RWPE2 (cell line): ENCODE measurements at regions not wholly inside any gene's neighbourhood (a gene's known extent, or its start where the extent isn't known, plus 50 kb on each side); places are given as distances from the start of the nearest gene placed in this dataset.
"Not testable (repeated sequence)": the region's sequence is repeated elsewhere in the genome, so short reads cannot be mapped to it uniquely, and the experiment has no call there.

Experiments
- ATAC-seq: fragments of 200-7000 bp; cut with Tn5 transposase; 3 replicates; pipeline ENCODE4 v1.9.1; 2021; ENCODE audit warnings: low read depth
- DNase-seq: peaks from one replicate; pipeline ENCODE4 v3.0.0-alpha.2; 2020; ENCODE audit warnings: low spot score
- H3K27ac ChIP-seq: fragments of 450-650 bp; 2 replicates; pipeline ENCODE4 v1.5.1; 2017; ENCODE audit warnings: mild to moderate bottlenecking; ENCODE audit not compliant: poor library complexity, severe bottlenecking
- H3K27me3 ChIP-seq: fragments of 250-450 bp; sonication (Bioruptor Pico); 2 replicates; pipeline ENCODE4 v1.5.1; 2021; ENCODE audit warnings: mild to moderate bottlenecking, moderate library complexity; ENCODE audit not compliant: insufficient read depth, poor library complexity, severe bottlenecking
- H3K36me3 ChIP-seq: fragments of 250-450 bp; sonication (Bioruptor Pico); 2 replicates; pipeline ENCODE4 v1.5.1; 2020; ENCODE audit warnings: low read depth, mild to moderate bottlenecking, moderate library complexity
- H3K4me1 ChIP-seq: fragments of 250-450 bp; sonication (Bioruptor Pico); 2 replicates; pipeline ENCODE4 v1.5.1; 2021; ENCODE audit warnings: mild to moderate bottlenecking, moderate library complexity; ENCODE audit not compliant: insufficient read depth, poor library complexity, severe bottlenecking
- H3K4me3 ChIP-seq: fragments of 250-450 bp; sonication (Bioruptor Pico); 2 replicates; pipeline ENCODE4 v1.5.1; 2021; ENCODE audit warnings: mild to moderate bottlenecking, moderate library complexity; ENCODE audit not compliant: severe bottlenecking
- H3K9me3 ChIP-seq: fragments of 250-450 bp; sonication (Bioruptor Pico); 2 replicates; pipeline ENCODE4 v1.5.1; 2021; ENCODE audit warnings: mild to moderate bottlenecking, moderate library complexity; ENCODE audit not compliant: severe bottlenecking
- TF ChIP-seq, protein P1 (sequence below): fragments of 450-650 bp; IDR thresholded peaks from one replicate; pipeline ENCODE4 v1.5.1; 2017; ENCODE audit warnings: mild to moderate bottlenecking, moderate library complexity; ENCODE audit not compliant: poor library complexity, severe bottlenecking

DNA sequence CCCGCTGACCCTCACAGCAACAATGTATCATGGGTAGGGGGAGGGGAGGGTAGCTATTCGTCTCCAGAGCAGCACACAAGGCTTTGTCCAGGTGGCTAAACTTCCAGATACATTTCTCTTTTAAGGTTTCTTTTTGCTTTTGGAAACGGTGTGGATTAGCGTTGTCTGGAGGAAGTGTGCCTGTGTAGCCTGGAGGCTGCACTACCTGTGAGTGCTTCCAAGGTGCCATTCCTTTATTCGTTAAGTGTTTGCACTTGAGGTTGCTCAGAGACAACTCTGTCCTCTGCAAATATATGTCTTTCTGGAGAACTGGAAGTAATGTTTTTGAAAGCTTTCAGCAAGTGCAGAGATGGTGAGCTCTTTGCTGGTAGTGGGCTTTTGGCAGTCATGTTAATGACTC lies 53.1 kb downstream of the HSFY1 start:
- H3K27ac ChIP-seq, H3K36me3 ChIP-seq, H3K27me3 ChIP-seq, H3K4me3 ChIP-seq, H3K9me3 ChIP-seq, H3K4me1 ChIP-seq, ATAC-seq, DNase-seq: not testable (repeated sequence)

DNA sequence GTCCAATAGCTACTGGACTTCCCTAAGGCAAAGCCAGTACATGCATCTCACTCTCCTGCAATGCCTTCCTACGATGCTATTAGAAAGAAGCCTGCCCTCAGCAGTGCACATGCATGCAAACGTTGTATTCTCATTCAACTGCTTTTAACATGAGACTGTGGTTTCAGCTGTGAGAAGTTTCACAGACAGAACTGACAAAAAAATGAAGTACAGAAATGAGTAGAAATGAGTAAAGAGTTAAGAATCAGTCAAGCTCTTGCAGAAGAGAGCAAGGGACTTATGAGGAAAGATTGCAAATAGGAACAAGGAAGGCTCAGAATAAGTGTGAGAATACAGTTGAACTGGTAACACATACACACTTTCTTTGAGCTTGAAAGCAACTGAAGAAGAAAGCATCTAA lies 54.8 kb downstream of the HSFY1 start:
- H3K27me3 ChIP-seq, ATAC-seq, H3K27ac ChIP-seq, H3K4me1 ChIP-seq, H3K36me3 ChIP-seq, H3K9me3 ChIP-seq, DNase-seq, H3K4me3 ChIP-seq: not testable (repeated sequence)

DNA sequence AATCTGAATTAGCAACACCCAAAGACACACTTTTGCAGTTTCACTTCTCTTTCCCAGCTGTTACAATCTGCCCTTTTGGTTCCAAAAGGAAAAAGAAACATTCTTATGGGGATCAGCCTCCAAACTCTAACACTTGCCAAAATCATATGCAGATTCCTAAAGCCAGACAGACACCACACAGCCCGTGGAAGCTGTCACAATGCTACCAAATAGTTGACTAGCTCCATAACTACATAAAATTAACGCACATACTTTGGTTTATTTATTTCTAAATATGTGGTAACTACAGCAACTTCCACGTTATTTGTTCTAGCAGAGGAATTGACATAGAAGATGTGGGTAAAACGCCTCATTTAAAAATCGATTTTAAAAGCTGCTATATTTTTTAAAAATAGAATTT lies 59.7 kb downstream of the HSFY1 start:
- ATAC-seq, H3K27ac ChIP-seq, H3K27me3 ChIP-seq, H3K4me1 ChIP-seq, H3K9me3 ChIP-seq, H3K36me3 ChIP-seq, DNase-seq, H3K4me3 ChIP-seq: not testable (repeated sequence)

DNA sequence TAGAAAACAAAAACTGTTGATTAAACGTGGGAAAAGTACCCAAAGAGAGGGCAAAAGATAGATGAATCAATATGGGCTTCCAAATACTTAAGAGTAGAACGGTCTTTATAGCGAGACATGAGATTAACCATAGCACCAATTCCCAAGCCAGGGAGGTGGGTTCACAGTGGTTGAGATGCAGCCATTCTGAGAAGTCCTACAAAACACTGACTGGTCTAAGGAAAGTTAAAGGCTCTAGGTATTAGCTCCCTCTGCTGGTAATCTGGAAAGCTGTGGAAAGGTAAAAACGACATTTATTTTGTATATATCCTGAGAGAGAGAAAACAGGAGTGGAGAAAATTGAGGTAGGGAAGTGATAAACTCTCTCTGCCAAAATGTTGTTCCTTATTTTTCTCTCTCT lies 61.7 kb downstream of the HSFY1 start:
- H3K9me3 ChIP-seq, H3K27ac ChIP-seq, H3K4me3 ChIP-seq, DNase-seq, H3K4me1 ChIP-seq, H3K27me3 ChIP-seq, H3K36me3 ChIP-seq: not testable (repeated sequence)
- ATAC-seq, result peak; percentile 73; the same call in 2 of the 3 replicates

DNA sequence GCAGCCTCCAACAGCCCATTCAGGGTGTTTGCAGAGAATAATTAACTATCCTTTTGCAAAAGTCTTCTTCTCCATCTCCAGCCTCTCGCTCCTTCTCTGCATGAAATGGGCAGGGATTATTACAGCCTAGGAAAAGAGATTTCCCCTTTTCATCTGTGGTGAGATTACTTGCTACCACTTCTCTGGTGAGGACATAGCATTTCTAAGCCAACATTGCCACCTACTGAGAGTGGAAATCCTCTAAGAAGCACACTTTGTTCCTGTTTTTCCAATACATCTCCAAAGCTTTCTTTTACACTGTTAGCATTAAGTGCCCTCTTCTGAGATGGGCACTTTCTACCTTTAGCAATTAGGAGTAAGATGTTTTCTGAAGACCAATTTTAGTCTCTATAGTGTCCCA lies 69.3 kb downstream of the HSFY1 start:
- ATAC-seq, result peak; percentile 53; the same call in 2 of the 3 replicates
- H3K27ac ChIP-seq, H3K4me1 ChIP-seq, H3K36me3 ChIP-seq, H3K4me3 ChIP-seq, H3K27me3 ChIP-seq, H3K9me3 ChIP-seq, DNase-seq: not testable (repeated sequence)

DNA sequence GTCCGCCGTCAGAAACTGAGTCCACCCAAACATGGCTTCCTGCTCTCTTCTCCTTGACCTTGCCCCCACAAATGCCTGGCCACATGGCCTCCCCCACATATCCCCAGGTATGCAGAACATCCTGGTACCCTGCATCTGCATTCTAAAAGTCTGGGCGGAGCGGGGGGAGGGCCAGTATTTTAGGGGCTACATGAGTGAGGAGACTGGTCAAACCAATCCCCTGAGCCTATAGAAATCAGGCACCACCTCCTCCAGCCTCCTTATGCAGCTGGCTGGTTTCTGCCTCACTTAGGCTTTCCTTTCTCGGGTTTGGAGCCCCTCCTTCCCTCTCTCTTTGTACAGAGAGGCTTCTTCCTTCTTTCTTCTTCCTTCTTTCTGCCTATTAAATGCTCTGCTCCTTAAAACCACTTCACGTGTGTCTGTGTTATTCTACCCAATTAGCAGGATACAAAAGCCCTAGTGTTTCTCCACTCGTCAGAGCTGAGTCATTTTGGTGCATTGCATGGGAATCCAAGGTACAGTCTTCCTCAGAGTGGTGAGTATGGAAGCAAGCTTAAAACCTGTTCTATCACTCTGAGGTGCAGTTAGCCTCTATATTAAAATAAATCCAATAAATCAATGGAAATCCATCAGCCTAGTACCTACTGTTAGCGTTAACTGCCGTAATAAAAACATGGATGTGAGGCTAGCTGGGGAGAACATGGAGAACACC lies 83.4 kb downstream of the HSFY1 start:
- ATAC-seq, result peak; percentile 58; the same call in 1 of the 3 replicates
- not testable (repeated sequence) for H3K4me1 ChIP-seq, H3K9me3 ChIP-seq, H3K36me3 ChIP-seq, H3K27me3 ChIP-seq, DNase-seq, H3K27ac ChIP-seq, H3K4me3 ChIP-seq

DNA sequence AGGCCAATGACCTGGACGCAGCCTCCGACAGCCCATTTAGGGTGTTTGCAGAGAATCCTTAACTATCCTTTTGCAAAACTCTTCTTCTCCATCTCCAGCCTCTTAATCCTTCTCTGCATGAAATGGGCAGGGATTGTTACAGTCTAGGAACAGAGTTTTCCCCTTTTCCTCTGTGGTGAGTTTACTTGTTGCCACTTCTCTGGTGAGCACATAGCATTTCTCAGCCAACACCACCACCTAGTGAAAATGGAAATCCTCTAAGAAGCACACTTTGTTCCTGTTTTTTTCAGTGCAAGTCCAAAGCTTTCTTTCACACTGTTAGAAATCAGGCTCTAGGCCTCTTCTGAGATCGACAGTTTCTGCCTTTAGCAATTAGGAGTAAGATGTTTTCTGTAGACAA lies 84.1 kb downstream of the HSFY1 start:
- not testable (repeated sequence) for H3K36me3 ChIP-seq, H3K27ac ChIP-seq, H3K4me1 ChIP-seq, ATAC-seq, H3K27me3 ChIP-seq, H3K9me3 ChIP-seq, DNase-seq, H3K4me3 ChIP-seq

DNA sequence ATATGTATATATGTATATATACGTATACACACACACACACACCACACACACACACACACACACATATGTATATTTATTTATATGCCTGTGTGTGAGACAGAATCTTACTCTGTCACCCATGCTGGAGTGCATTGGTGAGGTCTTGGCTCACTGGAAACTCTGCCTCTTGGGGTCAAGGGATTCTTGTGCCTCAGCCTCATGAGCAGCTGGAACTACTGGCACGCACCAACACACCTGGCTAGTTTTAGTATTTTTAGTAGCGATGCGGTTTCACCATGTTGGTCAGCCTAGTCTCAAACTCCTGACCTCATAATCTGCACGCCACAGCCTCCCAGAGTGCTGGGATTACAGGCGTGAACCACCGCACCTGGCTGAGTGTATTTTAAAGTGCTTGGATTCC lies 85.1 kb downstream of the HSFY1 start:
- not testable (repeated sequence) for ATAC-seq, H3K4me3 ChIP-seq, H3K9me3 ChIP-seq, H3K36me3 ChIP-seq, DNase-seq, H3K27me3 ChIP-seq, H3K4me1 ChIP-seq, H3K27ac ChIP-seq

DNA sequence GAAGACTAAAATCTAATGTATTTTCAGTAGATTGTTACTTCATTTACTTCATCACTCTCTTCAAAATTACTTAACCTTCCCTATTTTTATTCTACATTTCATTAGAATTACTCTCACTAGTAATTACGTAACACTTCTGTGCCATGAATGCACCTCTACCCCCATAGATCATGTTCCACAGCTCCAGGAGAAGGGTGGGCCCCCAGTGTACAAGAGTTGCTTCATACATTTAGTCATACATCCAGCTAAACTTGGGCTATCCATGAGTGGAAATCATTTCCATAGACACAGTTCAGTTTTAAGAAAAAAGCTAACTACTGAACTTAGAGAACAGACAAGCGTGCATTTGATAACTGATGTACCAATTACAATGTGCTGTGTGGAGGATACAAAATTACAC lies 104.2 kb downstream of the HSFY1 start:
- H3K27ac ChIP-seq, result no peak overlapping the region
- DNase-seq (no peak), ATAC-seq (peak; percentile 88)
- TF ChIP-seq, protein P1, sequence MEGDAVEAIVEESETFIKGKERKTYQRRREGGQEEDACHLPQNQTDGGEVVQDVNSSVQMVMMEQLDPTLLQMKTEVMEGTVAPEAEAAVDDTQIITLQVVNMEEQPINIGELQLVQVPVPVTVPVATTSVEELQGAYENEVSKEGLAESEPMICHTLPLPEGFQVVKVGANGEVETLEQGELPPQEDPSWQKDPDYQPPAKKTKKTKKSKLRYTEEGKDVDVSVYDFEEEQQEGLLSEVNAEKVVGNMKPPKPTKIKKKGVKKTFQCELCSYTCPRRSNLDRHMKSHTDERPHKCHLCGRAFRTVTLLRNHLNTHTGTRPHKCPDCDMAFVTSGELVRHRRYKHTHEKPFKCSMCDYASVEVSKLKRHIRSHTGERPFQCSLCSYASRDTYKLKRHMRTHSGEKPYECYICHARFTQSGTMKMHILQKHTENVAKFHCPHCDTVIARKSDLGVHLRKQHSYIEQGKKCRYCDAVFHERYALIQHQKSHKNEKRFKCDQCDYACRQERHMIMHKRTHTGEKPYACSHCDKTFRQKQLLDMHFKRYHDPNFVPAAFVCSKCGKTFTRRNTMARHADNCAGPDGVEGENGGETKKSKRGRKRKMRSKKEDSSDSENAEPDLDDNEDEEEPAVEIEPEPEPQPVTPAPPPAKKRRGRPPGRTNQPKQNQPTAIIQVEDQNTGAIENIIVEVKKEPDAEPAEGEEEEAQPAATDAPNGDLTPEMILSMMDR, result no peak
- H3K4me3 ChIP-seq, result no peak overlapping the region
- peaks cover 14% of the 10 kb centered on the region for H3K4me1 ChIP-seq
- H3K27me3 ChIP-seq, result no peaks in the 10 kb centered on the region
- no peaks in the 10 kb centered on the region for H3K9me3 ChIP-seq
- no peaks in the 10 kb centered on the region for H3K36me3 ChIP-seq
